ENCODE measurements at regions not wholly inside any gene's neighbourhood (a gene's known extent, or its start where the extent isn't known, plus 50 kb on each side); places are given as distances from the start of the nearest gene placed in this dataset.

GRCh38 chr10:57300718-57301117, 939.7 kb upstream of the ZWINT start:
- TF ChIP-seq POLR2AphosphoS5 (IDR thresholded peaks at IDR 0.05; ENCODE audit: low read depth, low read length) = no peak
- no peak for TF ChIP-seq CTCF (IDR thresholded peaks at IDR 0.05)
- TF ChIP-seq SIN3A (IDR thresholded peaks at IDR 0.05; ENCODE audit: borderline replicate concordance, insufficient read depth, low read depth, low read length) = no peak

Data from Panc1 (cell line).